Activated naive CD4-positive, alpha-beta T cell treated with anti-CD3 and anti-CD28 coated beads, Interleukin-2, amount 50 U/mL, for 72 hours (primary cell): ENCODE measurements at regions not wholly inside any gene's neighbourhood (a gene's known extent, or its start where the extent isn't known, plus 50 kb on each side); places are given as distances from the start of the nearest gene placed in this dataset.
A peak's percentile ranks its signal among the peaks of the same experiment; 100 is the strongest.
"Not testable (repeated sequence)": the region's sequence is repeated elsewhere in the genome, so short reads cannot be mapped to it uniquely, and the experiment has no call there.

Source experiments
- ATAC-seq, 2 donors: fragments of 150-1000 bp; cut with Tn5 transposase; 2 replicates each; pipeline ENCODE4 v1.10.0; 2021; ENCODE audit warnings: mild to moderate bottlenecking in 2 of 2, moderate library complexity in 2 of 2
- DNase-seq, 2 donors: peaks; one replicate each; pipeline ENCODE4 v3.0.0; 2021 to 2022; ENCODE audit warnings: low spot score in 2 of 2
- H3K27ac Mint-ChIP-seq, 2 donors: one replicate each; pipeline ENCODE4 v1.8.0; 2022; ENCODE audit warnings: mild to moderate bottlenecking in 2 of 2, mixed read lengths in 2 of 2
- H3K36me3 Mint-ChIP-seq, 2 donors: one replicate each; pipeline ENCODE4 v1.8.0; 2022; ENCODE audit warnings: mixed read lengths in 2 of 2
- H3K9me3 Mint-ChIP-seq, 2 donors: one replicate each; pipeline ENCODE4 v1.8.0; 2022; ENCODE audit warnings: mixed read lengths in 2 of 2

GRCh38 chr7:56352576-56352975, 236.4 kb upstream of the NUPR2 start:
- not testable (repeated sequence) for DNase-seq, H3K36me3 Mint-ChIP-seq, ATAC-seq, H3K27ac Mint-ChIP-seq, H3K9me3 Mint-ChIP-seq

- H3K36me3 Mint-ChIP-seq, ATAC-seq, DNase-seq, H3K9me3 Mint-ChIP-seq, H3K27ac Mint-ChIP-seq: not testable (repeated sequence)
Observed at GRCh38 chr7:56351181-56351580, 235.0 kb upstream of the NUPR2 start.

GRCh38 chr7:56348311-56348710, 232.1 kb upstream of the NUPR2 start:
- not testable (repeated sequence) for ATAC-seq, H3K27ac Mint-ChIP-seq, H3K36me3 Mint-ChIP-seq, DNase-seq
- H3K9me3 Mint-ChIP-seq: peaks cover 11% of the 10 kb centered on the region in 2 donors

GRCh38 chr7:56328327-56328726, 212.1 kb upstream of the NUPR2 start:
- peaks cover 7 to 19% of the 10 kb centered on the region in 2 donors for H3K9me3 Mint-ChIP-seq
- not testable (repeated sequence) for H3K27ac Mint-ChIP-seq, DNase-seq, ATAC-seq, H3K36me3 Mint-ChIP-seq

DNA sequence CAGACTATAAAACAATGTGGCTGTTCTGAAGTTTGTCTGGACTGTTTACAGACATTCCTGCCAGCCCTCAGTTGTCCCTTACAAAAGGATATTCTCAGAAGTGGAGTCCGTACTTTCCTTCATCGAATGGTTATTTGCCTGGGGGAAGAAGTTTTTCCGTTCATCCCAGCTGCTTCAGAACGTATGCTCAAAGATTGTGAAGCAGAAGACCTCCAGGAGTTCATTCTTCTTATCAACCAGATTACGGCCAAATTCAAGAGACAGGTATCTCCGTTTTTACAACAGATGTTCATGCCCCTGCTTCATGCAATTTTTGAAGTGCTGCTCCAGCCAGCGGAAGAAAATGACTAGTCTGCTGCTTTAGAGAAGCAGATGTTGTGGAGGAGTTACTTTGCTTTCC, 174.3 kb upstream of the NUPR2 start:
- ATAC-seq: no peak
- Mint-ChIP-seq H3K9me3 (peaks cover 23 to 25% of the 10 kb centered on the region in 2 donors), H3K27ac (no peak overlapping the region)

DNA sequence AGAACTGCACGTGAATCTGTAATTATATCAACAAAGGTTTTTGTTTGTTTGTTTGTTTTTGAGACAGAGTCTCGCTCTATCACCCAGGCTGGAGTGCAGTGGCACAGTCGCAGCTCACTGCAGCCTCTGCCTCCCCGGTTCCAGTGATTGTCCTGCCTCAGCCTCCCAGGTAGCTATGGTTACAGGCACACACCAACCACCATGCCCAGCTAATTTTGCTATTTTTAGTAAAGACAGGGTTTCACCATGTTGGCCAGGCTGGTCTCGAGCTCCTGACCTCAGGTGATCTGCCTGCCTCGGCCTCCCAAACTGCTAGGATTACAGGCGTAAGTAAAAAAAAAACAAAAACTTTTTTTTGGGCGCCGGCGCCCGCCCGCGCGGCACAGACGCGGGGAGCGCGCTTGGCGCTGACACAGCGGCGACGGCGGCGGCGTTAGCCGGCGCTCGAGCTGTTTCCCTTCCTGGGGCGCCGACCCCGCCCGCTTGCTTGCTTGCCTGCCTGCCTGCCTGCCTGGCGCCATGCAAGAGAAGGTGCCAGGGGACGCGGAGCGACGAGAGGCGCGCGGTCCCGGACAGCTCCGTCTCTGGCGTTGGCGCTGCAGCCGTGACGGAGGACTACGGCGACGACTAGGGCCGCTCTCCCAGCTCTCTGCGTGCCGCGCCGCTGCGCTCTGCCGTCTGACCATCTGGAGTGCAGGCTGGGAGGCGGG, 171.4 kb upstream of the NUPR2 start:
- peaks cover 16 to 29% of the 10 kb centered on the region in 2 donors for H3K9me3 Mint-ChIP-seq
- peaks cover 8 to 9% of the 10 kb centered on the region in 2 donors for H3K36me3 Mint-ChIP-seq
- ATAC-seq (no peak), DNase-seq (no peak)
- no peak overlapping the region for H3K27ac Mint-ChIP-seq

More for the DNA sequence above, 174.3 kb upstream of the NUPR2 start:
- no peak for DNase-seq
- peaks cover 9 to 15% of the 10 kb centered on the region in 2 donors for H3K36me3 Mint-ChIP-seq

DNA sequence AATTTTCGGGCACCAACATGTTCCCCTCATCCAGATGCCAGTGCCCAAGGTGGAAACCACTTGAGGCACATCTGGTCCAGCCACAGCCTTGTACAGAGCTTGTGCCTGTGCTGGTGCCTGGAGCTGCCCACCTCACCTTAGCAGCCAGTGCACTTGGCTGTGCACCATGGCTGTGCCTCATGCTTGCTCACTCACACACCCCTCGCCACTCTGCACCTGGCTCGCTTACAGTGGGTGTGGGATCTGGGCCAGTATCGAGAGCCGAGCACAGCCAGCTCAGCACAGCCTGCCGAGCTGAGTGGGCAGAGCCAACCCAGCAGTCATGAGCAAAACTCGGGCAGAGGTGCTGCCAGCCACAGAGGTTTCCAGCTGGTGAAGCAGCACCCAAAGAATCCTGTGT, 139.9 kb upstream of the NUPR2 start:
- Mint-ChIP-seq H3K9me3 (peaks cover 15 to 23% of the 10 kb centered on the region in 2 donors), H3K27ac (no peak overlapping the region), H3K36me3 (peaks cover 0 to 2% of the 10 kb centered on the region in 2 donors)
- DNase-seq (no peak), ATAC-seq (no peak)

GRCh38 chr7:56250135-56250534, 133.9 kb upstream of the NUPR2 start:
- no peak overlapping the region for H3K27ac Mint-ChIP-seq
- H3K9me3 Mint-ChIP-seq: peaks cover 22 to 30% of the 10 kb centered on the region in 2 donors
- DNase-seq (no peak), ATAC-seq (no peak)
- H3K36me3 Mint-ChIP-seq: peaks cover 0 to 12% of the 10 kb centered on the region in 2 donors

DNA sequence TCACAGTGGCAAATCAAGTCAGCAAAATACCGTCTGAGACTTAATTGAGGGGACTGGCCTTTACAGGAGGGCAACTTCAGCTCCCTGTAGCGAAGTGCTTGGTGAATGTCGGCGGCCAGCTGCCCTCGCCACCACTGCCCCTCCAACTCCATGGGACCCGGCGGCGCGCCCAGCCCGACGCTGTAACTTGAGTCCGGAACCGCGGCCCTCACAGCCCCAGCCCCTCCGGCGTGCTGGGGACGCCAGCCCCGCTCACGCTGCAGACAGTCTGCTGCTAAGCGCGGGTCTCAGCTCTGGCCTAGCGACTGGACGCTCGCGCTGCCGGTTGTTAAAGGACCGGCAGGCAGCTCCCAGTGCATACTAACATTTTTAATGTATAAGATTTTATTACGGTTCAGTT, 113.4 kb upstream of the NUPR2 start:
- Mint-ChIP-seq H3K27ac (no peak overlapping the region), H3K36me3 (no peaks in the 10 kb centered on the region), H3K9me3 (peaks cover 0 to 5% of the 10 kb centered on the region in 2 donors)
- DNase-seq (no peak), ATAC-seq (no peak)

GRCh38 chr7:56222866-56223265, 106.6 kb upstream of the NUPR2 start:
- Mint-ChIP-seq H3K27ac (no peak overlapping the region), H3K36me3 (no peaks in the 10 kb centered on the region), H3K9me3 (peaks cover 0 to 11% of the 10 kb centered on the region in 2 donors)
- ATAC-seq (no peak), DNase-seq (no peak)

GRCh38 chr7:56219017-56219416, 102.8 kb upstream of the NUPR2 start:
- DNase-seq: no peak
- Mint-ChIP-seq H3K27ac (no peak overlapping the region), H3K9me3 (peaks cover 14 to 29% of the 10 kb centered on the region in 2 donors)

GRCh38 chr7:56218510-56218909, 102.3 kb upstream of the NUPR2 start:
- peaks cover 14 to 29% of the 10 kb centered on the region in 2 donors for H3K9me3 Mint-ChIP-seq
- no peaks in the 10 kb centered on the region for H3K36me3 Mint-ChIP-seq
- ATAC-seq: no peak
- H3K27ac Mint-ChIP-seq: no peak overlapping the region
- DNase-seq: no peak

More at GRCh38 chr7:56219017-56219416, 102.8 kb upstream of the NUPR2 start:
- H3K36me3 Mint-ChIP-seq: no peaks in the 10 kb centered on the region
- no peak for ATAC-seq

- Mint-ChIP-seq H3K27ac (no peak overlapping the region), H3K36me3 (peaks cover 0 to 5% of the 10 kb centered on the region in 2 donors), H3K9me3 (peaks cover 20 to 25% of the 10 kb centered on the region in 2 donors)
- ATAC-seq: no peak
- no peak for DNase-seq
Observed at GRCh38 chr7:56213574-56213973, 97.4 kb upstream of the NUPR2 start.

GRCh38 chr7:56206420-56206819, 90.2 kb upstream of the NUPR2 start:
- DNase-seq: no peak
- Mint-ChIP-seq H3K36me3 (no peaks in the 10 kb centered on the region), H3K27ac (no peak overlapping the region), H3K9me3 (peaks cover 4 to 6% of the 10 kb centered on the region in 2 donors)
- ATAC-seq: peak; percentile 40 to 56

DNA sequence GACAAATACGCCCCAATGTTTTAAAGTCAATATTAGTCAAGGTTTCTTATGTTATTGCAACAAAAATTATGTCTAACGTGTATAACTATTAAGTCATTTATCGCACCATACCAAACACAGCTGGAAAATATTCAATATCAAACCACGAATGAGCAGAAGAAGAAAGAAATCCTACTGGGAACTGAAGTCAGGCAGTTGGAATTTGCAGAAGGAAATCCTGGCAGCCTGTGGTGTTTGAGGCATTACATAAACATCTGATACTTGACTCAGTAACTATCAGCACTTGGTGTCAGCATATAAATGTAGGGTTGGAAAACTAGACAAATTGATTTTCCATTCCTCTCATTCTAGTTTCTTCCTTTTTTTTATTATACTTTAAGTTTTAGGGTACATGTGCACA, 83.4 kb upstream of the NUPR2 start:
- DNase-seq: no peak
- no peak for ATAC-seq
- peaks cover 8 to 17% of the 10 kb centered on the region in 2 donors for H3K9me3 Mint-ChIP-seq
- H3K27ac Mint-ChIP-seq: no peak overlapping the region
- H3K36me3 Mint-ChIP-seq: no peaks in the 10 kb centered on the region

DNA sequence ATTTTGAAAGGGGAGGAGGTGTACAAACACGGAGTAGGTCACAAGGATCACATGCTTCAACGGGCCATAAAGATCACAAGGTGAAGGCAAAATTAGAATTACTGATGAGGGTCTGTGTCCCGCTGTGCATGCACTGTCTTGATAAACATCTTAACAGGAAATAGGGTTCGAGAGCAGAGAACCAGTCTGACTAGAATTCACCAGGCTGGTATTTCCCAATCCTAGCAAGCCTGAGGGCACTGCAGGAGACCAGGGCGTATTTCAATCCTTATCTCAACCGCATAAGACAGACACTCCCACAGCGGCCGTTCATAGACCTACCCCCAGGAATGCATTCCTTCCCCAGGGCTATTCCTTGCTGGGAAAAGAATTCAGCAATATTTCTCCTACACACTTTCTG, 80.0 kb upstream of the NUPR2 start:
- not testable (repeated sequence) for H3K36me3 Mint-ChIP-seq, DNase-seq, H3K27ac Mint-ChIP-seq, ATAC-seq
- peaks cover 8 to 13% of the 10 kb centered on the region in 2 donors for H3K9me3 Mint-ChIP-seq

- DNase-seq (no peak), ATAC-seq (no peak)
- H3K27ac Mint-ChIP-seq: no peak overlapping the region
- H3K9me3 Mint-ChIP-seq: no peaks in the 10 kb centered on the region
- H3K36me3 Mint-ChIP-seq: no peaks in the 10 kb centered on the region
Observed at GRCh38 chr7:56188823-56189346, 72.7 kb upstream of the NUPR2 start.

DNA sequence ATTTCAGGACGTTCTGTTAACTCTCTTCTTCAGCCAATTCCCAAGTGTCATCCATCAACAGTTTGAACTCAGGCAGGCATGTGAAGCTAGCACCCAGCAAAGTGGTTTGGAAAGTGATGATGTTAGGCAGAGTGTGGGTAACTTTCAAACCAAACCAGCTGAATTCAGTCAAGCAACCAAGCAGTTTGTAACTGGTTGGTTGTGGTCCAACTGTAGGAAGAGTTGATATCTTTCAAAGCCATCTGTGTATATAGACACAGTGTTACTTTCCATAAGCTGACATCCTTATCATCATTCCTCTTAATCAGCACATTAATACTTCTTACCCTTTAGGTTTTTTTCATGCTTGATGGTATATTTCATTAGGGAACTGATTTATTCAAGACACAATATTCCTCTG, 72.2 kb upstream of the NUPR2 start:
- DNase-seq (no peak), ATAC-seq (no peak)
- no peaks in the 10 kb centered on the region for H3K9me3 Mint-ChIP-seq
- H3K27ac Mint-ChIP-seq: no peak overlapping the region
- no peaks in the 10 kb centered on the region for H3K36me3 Mint-ChIP-seq
